NCI-H146 treated with DMSO at 0.1 percent for 48 hours (cell line): ENCODE measurements at regions not wholly inside any gene's neighbourhood (a gene's known extent, or its start where the extent isn't known, plus 50 kb on each side); places are given as distances from the start of the nearest gene placed in this dataset.

Experiments
- DNase-seq: peaks from one replicate; lab custom pipeline; 2025; ENCODE audit not compliant: unreplicated experiment; lab: John Stamatoyannopoulos, UW

DNA sequence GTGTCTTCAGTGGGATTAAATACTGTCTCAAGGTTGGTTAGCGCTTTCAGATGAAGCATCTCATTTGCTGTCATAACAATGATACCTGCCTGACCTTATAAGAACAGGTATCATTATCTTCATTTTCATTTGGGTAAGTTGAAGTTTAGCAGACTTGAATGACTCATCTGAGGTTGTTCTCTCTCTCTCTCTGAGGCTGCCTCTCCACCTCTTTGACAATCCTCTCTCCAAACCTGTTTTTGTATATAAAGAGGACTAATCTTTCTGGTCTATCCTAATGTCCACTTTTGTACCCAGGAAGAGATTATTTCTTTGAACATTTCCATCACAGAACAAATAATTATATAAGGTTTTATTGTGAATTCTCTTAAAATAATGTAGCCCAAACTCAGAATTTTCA, 291.4 kb downstream of the KLF6 start:
- DNase-seq: no peak

DNA sequence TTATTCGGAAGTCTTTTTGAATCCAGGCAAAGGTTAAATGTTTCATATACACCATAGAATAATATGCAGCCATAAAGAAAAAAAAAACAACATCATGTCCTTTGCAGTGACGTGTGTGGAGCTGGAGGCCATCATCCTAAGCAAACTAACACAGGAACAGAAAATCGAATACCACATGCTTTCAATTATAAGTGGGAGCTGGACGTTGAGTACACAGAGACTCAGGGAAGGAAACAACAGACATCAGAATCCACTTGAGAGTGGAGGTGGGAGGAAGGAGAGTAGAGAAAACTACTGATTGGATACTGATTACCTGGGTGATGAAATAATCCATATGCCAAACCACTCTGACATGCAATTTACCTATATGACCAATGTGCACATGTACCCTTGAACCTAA, 293.4 kb downstream of the KLF6 start:
- no peak for DNase-seq

DNA sequence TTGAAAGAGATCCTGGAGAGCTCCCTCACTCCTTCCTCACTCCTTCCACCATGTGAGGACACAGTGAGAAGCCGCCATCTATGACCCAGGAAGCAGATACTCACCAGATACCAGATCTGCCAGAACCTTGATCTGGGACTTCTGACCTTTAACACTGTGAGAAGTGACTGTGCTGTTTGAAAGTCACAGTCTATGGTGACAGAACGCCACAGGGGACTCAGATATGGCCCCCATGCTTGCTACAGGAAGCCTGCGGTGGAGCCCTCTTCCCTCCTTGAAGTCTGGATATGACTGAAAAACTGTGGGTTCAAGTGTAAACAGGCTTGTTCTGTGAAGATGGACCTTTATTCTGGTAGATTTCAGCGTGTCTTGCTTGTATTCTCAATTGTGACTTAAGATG, 297.8 kb downstream of the KLF6 start:
- no peak for DNase-seq

DNA sequence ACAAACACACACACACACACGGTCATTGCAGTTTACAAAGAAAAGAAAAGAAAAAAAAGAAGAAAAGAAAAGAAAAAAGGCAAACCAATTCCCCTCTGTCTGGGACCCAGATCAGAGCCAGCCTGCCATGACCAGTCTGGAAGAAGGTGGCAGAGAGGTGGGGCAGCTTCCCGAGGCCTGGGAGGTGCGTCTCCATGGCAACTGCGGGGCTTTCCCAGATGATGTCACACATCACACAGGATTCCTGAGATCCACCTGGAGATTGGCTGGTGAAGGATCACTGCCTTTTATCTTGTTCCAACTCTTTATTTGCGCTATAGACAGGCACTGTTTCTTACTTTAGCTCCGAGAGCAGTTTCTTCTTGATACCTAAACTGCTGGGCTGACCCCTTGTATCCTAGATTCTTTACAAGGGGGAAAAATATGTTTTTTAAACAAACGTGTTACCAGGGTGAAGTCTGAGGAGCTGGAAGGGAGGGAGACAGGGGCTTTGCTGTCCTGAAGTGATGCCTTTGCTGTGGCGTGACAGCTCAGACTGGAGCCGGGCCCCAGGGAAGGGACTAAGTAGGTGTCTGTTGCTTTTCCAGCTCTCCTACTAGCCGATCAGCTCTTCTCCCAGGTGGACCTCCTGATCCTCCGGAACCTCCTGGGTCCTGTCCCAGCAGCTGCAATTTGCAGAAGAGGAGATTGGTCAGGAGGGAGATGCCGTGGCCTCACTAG, 298.5 kb downstream of the KLF6 start:
- peak; percentile 95 for DNase-seq

DNA sequence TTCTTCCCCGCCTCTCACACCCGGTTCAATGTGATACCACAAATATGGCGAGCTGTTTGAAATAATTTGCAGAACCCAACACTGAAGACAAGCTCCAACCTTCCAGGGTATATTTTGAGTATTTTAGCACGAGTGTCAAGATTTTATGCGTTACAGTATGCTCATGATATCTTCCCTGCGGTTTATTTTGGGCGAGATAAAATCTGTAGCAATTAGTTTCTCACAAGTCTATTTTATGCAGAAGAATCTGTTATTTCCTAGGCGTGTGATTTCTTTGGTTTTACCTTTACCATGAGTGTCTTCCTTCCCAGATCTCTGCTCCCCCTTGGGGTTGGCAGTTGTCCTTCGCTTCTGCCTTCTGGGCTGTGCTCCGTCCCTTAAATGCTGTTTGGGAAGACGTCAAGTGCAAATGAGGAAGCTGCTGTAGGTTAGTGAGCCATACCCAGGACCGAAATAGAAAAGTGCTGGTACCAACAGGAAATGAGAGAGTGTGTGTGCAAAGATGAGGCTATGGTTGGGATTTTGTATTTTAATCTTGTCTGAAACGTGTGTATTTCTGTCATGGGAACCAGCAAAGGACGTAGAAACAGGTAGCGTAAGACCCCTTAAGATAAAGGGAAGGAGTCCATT, 299.8 kb downstream of the KLF6 start:
- DNase-seq: no peak

DNA sequence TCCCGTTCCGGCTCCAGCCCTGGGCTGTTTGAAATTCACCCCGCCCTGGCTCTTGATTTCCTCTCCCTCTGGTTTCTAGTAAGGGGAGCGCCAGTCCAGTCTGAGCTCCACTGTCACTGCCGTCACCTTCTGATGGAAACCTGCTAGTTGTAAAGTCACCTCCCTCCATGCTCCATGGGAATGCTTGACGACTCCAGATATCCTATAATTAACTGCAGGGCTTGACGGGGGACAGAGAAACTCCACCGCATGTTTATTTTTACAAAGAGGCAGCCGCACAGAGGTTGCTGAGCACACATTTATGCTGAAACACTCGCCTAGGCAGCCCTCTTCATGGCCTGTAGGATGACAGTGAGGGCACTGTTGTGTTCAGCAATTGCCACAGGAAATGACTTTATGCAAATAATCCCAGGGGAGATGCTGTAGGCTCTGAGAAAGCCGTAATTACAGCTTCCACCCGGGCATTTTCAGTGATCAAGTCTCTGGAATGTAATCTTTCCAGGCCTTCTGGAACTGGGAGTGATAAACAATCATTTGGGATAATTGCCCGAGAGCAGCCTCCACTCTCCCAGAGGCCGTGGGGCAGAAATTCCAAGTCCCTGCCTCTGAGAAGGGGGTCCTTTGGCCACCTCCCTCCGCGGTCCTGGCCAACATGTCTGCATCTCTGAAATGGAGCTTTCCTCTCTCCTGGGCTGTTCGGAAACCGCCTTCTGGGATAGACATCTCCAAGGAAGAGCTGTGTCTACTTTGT, 300.5 kb downstream of the KLF6 start:
- DNase-seq: peak; percentile 29

DNA sequence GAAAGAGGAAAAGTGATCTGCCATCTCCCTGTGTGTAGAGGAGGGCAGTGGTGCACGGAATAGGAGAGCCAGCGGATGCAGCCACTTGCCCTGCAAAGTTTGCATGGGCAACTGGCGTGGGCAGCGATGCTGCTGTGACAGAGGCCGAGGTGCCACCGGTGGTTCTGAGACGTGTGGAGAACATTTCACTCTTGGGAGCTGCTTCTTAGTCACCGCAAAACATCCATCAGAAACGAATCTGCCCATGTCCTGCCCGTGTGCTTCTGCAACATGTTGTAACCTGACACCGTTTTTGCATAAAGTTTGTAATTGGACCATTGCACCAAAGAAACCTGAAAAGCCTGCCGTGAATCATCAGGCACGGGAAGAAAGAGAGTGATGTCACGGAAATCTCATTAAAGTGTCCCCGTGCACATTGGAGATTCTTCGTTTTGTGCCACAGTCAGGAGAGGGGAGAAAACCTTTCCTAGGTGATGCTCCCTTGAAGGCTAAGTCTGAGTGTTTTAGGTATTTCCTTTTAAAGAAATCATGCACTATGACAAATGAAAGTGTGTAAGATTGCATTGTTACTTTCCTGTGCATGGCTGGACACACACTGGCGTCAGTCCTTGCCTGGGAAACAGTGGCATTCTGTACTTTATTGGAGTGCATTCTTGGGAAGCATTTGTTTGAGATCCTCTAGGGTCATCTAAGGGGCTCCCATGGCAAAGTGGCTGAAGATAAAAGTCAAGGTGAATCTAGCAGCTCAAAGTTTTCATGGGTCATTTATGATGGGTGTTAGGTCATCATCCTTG, 302.6 kb downstream of the KLF6 start:
- DNase-seq: peak; percentile 97

DNA sequence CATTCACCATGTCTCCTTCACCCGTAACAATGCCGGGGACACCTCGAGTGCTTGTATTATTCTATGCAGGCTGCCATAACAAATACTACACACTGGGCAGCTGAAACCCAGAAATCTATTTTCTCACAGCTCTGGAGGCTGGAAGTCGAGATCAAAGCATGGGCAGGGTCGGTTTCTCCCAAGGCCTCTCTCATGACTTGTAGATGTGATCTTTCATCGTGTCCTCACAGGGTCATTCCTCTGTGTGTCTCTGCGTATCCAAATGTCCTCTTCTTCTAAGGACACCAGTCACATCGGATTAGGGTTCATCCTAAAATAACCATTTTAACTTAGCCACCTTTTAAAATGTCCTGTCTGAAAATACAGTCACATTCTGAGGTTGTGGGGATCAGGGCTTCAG, 303.5 kb downstream of the KLF6 start:
- DNase-seq: no peak

DNA sequence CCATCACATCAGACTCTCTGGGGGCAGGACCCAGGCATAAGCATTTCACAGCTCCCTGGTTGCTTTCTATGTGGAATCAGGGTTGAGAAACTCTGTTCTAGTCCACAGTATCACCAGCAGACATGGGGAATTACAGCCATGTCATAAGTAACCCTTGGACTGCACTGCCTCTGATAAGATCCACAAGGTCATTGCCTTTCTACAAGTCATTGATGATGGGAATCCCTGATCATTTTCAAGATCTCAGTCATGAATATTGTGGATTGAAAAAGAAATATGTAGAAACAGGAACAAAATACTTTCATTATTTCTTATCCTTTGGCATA, 304.1 kb downstream of the KLF6 start:
- DNase-seq: no peak

DNA sequence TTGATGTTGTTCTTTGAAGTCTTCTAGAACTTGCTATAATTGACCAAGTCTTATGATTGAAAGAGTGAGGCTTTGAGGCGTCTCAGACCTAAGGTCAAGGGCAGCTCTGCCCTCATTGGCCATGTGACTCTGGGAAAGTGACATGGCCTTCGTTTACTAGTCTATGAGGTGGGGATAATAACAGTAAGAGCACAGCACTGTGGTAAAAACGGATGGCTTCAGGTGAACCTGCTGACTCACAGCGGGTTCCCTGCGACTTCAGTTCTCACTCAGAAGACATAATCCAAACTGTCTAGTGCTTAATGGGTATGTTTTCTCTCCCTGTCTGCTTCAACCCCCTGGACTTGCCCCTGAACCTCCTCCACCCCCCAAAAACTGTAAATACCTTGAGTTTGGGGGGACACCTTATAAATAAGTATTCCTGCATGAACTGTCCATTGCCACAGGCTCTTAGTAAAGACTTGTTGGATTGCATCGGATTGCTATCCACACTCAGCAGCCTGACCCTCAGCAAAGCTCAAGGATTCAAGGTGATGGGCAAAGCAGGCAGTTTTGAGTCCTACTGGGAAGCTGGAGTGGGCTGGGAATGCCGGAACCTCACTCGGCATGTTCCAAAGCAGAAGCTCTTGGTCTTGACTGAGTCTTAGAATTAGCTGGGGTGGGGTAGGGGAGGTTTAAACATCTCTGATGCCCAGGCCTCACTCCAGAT, 304.6 kb downstream of the KLF6 start:
- DNase-seq: no peak

DNA sequence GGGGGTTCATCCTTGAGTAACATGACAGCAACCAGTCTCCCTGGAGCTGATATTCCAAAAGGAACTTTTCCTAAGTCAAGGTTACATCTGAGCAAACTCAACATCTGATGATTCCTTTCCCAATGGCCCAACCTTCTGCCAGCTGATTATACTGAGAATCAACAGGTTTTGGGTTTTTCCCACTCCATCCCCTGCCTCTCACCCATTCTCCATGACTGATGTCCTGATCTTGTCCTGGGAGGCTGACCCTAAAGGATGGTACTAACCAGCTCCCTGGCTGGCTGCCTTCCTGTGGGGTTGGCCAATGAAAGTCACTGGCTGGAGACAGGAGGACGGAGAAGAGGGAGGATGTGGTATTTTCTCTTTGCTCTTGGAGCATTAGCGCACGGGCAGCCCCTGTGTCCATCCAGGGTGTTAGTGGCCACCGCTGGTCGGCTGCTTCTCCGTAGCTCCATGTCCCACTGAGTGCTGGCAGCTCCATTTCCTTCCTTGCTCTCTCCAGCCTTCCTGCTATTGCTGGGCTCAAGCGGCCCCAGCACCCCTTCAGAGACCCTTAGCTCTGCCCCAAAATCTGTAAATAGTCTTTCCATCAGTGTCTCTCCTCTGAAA, 306.2 kb upstream of the PITRM1 start:
- DNase-seq: no peak

DNA sequence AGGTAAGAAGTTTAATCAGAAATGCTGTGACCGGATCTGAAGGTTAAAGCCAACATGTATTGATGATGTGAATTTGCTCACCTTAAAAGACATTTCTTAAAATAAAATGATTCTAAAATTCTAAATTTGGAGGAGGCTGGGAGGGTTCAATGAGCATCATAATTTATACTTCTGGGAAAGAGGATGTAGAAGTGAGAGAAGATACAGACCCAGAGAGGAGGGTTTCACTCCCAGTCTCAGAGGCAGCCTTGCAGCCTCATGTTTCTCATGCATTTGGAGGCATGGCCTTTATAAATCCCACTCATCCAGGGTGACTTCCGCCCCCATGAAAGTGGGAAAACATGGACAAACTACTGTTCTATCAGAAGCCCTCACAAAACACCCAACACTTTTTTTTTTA, 305.6 kb upstream of the PITRM1 start:
- no peak for DNase-seq

DNA sequence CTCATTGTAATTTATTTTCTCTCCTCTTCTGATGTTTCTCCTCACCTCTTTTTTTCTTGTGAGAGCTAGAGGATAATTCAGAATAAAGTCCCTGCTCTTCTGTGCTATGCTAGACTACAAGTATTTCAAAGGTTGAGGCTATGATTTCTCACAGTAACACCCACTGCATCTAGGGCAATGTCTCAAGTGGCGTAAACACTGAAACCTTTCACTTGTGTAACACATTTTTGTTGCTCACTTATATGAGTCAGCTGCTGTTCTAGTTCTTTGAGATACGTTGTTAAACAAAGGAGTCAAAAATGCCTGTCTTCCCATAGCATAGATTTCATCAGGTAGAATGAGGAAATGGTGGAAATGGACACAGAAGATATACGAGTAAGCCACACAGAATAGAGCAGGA, 305.1 kb upstream of the PITRM1 start:
- DNase-seq: no peak

DNA sequence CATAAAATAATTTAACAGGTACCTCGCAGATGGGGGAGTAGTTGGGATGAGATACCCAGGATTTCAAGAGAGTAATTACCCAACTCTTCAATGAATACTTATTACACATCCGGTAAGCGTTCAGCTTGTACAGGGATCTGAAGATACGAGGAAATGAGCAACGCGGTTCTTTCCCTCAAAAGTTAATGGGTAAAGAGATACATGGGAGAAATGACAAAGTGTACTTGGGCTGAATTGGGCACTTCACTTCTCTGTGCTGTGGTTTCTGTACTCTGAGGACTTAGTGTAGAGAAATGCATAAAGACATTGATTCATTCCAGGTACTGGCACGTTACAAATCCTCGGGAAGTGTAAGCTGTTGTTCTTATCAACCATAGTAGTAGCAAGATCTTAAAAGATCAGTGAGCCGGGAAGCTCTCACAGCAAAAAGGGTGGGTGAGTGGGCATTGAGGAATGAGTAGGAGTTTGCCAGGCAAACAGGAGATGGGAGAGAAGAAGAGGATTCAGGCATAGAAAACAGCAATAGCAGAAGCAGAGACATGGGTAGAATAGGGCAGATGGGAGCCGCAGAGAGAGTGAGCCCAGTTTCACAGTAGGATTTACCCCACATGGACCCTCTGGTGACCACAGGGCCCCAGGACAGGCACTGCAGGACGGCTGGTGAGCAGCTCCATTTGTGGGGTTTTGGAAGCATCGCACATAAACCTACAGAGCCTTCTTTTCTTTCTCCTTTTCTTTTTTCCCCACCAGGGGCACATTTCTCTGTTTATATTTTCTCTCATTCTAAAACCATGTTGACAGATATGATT, 304.3 kb upstream of the PITRM1 start:
- DNase-seq: no peak

DNA sequence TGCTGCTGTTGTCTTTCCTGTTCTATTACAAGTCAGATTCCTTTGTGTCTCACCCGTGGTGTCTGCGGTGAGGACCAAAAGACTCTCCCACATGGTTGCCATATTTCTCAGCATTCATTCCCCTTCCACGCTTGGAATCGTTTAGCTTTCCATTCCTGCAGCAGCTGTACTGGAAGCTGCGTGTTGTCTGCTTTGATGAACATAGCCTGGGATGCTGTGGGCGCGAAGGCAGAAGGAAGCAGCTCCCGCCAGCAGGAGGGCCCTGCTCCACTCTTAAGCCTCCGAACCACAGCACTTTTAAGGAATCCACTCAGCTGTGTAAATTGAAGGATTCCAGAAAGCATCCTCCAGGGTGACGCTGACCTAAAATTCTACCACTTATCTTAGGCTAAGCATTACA, 303.6 kb upstream of the PITRM1 start:
- DNase-seq: no peak

DNA sequence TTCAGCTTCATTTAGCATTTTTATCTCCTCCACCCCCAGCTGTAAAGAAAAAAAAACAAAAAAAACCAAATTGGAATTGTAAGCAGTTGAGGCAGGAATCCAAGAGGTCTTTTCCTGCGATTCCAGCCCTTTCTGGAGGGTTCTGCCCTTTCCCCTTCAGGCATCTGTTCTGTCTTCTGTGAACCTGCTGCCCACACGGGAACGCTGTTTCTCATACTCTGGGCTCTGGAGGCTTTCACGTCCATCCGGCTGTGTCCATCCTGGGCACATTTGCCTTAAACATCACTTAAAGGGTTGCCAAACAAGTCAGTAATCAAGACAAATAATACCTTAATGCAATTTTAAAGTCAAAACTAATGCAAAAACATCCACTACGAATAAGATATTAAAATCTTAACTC, 302.8 kb upstream of the PITRM1 start:
- no peak for DNase-seq

DNA sequence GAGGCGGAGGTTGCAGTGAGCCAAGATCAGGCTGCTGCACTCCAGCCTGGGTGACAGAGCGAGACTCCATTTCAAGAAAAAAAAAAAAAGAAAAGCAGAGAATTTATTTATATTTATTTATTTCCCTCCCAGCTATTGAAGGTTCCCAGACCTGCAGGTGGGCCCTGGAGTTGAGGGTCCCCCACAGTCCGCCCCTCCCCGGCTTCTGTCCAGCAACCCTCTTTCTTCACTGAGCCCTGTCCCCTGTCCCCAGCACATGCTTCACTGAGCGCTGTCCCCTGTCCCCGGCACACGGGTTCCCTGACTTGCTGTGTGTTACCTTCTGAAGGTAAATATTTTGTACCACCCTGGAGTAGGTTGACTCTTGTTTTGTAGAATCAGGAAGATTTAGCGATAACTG, 301.7 kb upstream of the PITRM1 start:
- DNase-seq: no peak

DNA sequence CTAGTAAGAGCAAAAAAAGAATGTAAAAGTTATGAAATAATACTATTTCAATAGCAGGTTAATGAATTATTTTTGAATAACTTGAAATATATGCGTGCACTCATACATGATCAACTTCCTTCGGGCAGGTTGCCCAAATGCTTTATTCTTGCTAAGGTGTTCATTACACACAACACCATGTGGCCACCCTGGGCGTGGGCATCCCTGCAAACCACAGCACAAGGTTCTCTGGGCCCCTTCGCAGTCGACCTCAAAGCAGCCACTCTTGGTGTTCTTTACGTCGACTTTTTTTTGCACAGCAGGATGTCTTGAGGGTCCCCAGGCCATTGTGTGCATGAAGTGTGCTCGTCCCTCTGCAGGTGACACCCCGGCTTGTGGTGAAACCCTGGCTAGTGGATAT, 300.7 kb upstream of the PITRM1 start:
- DNase-seq: no peak

DNA sequence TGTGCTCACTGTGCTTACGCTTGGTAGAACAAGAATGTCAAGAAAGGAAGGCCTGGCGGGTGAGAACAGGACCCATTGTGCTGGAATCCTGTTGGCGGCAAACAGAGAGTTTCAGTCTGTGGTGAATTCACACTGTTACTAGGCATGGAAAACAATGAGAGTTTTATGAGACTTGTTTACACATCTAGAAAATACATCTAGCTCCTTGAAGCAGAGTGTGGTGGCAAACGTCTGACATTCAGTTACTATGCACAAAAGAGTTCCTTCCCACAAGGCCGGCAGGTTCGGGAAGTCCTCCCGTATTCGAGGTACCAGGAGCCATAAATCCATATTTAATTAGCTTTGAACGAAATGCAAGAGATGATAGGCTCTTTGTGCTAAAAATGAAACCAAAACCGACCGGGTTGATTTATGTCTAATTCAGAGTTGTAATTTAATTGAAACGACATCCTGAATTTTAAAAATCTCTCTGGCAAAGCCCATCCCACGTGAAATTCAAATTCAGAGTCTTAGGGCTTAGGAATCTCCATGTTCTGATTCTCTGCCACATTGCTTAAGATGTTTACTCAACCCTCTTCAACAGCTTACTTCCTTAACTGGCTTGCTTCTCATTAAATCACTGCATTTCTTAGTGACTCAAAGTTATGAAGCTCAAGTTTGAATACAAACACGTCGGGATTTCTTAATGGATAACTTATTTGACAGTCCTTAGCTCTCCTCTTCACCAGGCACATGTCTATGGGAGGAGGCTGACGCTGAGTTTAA, 299.9 kb upstream of the PITRM1 start:
- no peak for DNase-seq
